ENCODE measurements at regions not wholly inside any gene's neighbourhood (a gene's known extent, or its start where the extent isn't known, plus 50 kb on each side); places are given as distances from the start of the nearest gene placed in this dataset.

DNA sequence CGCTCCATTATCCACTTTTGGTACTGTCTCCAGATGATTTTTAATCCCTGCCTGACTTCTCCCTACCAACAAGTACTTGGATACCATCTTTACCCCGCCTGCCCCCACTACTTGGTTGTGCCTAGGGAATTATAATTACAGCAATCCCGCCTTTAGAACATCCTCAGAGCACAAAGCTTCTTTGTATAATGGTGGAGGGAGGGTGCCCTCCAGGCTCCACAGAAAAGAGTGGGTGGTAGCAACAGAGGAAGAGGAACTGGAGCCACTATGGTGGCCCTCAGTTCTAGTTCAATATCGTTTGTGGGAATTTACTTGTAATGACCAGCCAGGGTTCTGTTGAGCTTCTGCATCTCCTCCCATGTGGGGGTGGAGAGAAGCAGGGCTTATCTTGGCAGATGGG is 79.0 kb upstream of the RNF38 start:
- Histone ChIP-seq H3F3A (ENCODE audit: insufficient read depth, low read length) (no peaks in the 10 kb centered on the region), H4K20me1 (ENCODE audit: insufficient read depth, low read length) (no peaks in the 10 kb centered on the region), H3K9me2 (ENCODE audit: low read depth, low read length) (no peaks in the 10 kb centered on the region), H3K27me3 (ENCODE audit: insufficient read depth, low read length) (no peaks in the 10 kb centered on the region), H3K4me1 (ENCODE audit: insufficient read depth, low read length, severe bottlenecking) (peaks cover 4% of the 10 kb centered on the region), H3K36me3 (ENCODE audit: insufficient read depth, low read length) (no peaks in the 10 kb centered on the region), H3K27ac (ENCODE audit: low read depth, low read length, poor library complexity, severe bottlenecking) (no peak overlapping the region), H3K4me3 (ENCODE audit: low read depth, low read length, poor library complexity, severe bottlenecking) (no peak overlapping the region), H3K9me3 (ENCODE audit: low read length) (no peaks in the 10 kb centered on the region), H3K9ac (ENCODE audit: low read length) (no peak overlapping the region), H3K4me2 (ENCODE audit: low read length) (no peak overlapping the region), H2AFZ (ENCODE audit: low read length) (no peak overlapping the region), H3K79me2 (ENCODE audit: insufficient read depth, low read length) (peaks cover 57% of the 10 kb centered on the region)
- no peak for TF ChIP-seq EZH2 (IDR thresholded peaks at IDR 0.05; ENCODE audit: borderline replicate concordance, low read length)
- TF ChIP-seq, protein P1, sequence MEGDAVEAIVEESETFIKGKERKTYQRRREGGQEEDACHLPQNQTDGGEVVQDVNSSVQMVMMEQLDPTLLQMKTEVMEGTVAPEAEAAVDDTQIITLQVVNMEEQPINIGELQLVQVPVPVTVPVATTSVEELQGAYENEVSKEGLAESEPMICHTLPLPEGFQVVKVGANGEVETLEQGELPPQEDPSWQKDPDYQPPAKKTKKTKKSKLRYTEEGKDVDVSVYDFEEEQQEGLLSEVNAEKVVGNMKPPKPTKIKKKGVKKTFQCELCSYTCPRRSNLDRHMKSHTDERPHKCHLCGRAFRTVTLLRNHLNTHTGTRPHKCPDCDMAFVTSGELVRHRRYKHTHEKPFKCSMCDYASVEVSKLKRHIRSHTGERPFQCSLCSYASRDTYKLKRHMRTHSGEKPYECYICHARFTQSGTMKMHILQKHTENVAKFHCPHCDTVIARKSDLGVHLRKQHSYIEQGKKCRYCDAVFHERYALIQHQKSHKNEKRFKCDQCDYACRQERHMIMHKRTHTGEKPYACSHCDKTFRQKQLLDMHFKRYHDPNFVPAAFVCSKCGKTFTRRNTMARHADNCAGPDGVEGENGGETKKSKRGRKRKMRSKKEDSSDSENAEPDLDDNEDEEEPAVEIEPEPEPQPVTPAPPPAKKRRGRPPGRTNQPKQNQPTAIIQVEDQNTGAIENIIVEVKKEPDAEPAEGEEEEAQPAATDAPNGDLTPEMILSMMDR (IDR thresholded peaks at IDR 0.05; ENCODE audit: low read length) = no peak

DNA sequence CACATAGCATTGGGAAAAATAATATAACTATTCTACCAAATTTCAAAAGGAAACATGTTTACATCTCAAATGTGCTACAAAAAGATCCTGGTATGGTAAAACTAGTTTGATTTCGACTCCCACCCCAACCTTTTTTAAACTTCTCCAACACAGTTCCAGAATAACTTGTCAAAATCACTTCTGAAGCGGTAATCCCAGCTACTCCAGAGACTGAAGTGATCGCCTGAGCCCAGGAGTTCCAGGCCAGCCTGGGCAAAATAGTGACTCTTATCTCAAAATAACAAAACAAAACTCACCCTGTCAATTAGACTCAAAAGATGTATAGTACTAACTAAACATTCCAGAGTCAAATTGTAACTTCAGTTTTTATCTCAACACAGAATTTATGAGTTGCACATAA is 71.3 kb upstream of the RNF38 start:
- peaks cover 50% of the 10 kb centered on the region for H3K79me2 ChIP-seq (ENCODE audit: insufficient read depth, low read length)
- H3K27ac ChIP-seq (ENCODE audit: low read depth, low read length, poor library complexity, severe bottlenecking) = peak overlapping the region; percentile 39
- H2AFZ ChIP-seq (ENCODE audit: low read length) = no peak overlapping the region
- peak overlapping the region; percentile 41 for H3K9ac ChIP-seq (ENCODE audit: low read length)
- peak overlapping the region; percentile 79 for H3K4me2 ChIP-seq (ENCODE audit: low read length)
- H3F3A ChIP-seq (ENCODE audit: insufficient read depth, low read length) = peaks cover 4% of the 10 kb centered on the region; the same call in 1 of the 2 replicates
- no peaks in the 10 kb centered on the region for H3K9me2 ChIP-seq (ENCODE audit: low read depth, low read length)
- H3K27me3 ChIP-seq (ENCODE audit: insufficient read depth, low read length) = no peaks in the 10 kb centered on the region
- H3K36me3 ChIP-seq (ENCODE audit: insufficient read depth, low read length) = no peaks in the 10 kb centered on the region
- peaks cover 21% of the 10 kb centered on the region for H3K4me1 ChIP-seq (ENCODE audit: insufficient read depth, low read length, severe bottlenecking)
- H3K9me3 ChIP-seq (ENCODE audit: low read length) = no peaks in the 10 kb centered on the region
- no peaks in the 10 kb centered on the region for H4K20me1 ChIP-seq (ENCODE audit: insufficient read depth, low read length)
- TF ChIP-seq, protein P1 (IDR thresholded peaks at IDR 0.05; ENCODE audit: low read length) = no peak
- TF ChIP-seq EZH2 (IDR thresholded peaks at IDR 0.05; ENCODE audit: borderline replicate concordance, low read length) = no peak
- H3K4me3 ChIP-seq (ENCODE audit: low read depth, low read length, poor library complexity, severe bottlenecking) = peak overlapping the region; percentile 49

DNA sequence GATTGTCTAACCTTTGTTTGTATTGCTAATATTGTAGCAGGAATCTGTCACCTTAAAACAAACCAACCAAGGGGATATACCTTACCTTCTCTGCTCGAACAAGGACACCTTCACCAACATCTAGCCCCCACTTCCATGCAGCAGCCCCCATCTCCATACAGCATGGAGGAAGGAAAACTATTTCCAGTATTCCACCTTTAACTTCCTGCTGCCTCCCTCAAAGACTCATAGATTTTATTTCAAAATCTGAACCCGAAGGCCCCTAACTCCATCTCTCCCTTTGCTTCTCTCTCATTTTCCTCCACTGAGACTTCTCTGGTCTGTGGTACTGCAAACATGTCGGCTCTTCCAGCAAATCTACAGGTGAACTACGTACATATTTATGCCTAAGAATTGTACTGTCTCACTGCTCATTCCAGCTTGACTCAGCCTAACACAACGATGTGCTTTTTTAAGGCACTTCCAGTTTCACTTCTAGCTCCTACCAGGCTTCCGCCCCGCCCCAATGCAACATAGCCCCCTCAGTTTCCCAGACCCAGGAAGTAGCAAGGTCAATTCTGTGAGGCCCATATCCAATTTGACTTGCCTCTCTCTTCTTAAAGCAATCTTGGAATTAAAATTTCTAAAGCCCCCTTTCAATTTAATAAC is 70.7 kb upstream of the RNF38 start:
- Histone ChIP-seq H3K4me1 (ENCODE audit: insufficient read depth, low read length, severe bottlenecking) (peaks cover 21% of the 10 kb centered on the region), H2AFZ (ENCODE audit: low read length) (no peak overlapping the region), H3K36me3 (ENCODE audit: insufficient read depth, low read length) (no peaks in the 10 kb centered on the region), H3K4me3 (ENCODE audit: low read depth, low read length, poor library complexity, severe bottlenecking) (peak overlapping the region; percentile 49), H3K9ac (ENCODE audit: low read length) (peak overlapping the region; percentile 41), H3F3A (ENCODE audit: insufficient read depth, low read length) (peaks cover 4% of the 10 kb centered on the region; the same call in 1 of the 2 replicates), H3K9me3 (ENCODE audit: low read length) (no peaks in the 10 kb centered on the region), H3K27me3 (ENCODE audit: insufficient read depth, low read length) (no peaks in the 10 kb centered on the region), H3K27ac (ENCODE audit: low read depth, low read length, poor library complexity, severe bottlenecking) (peak overlapping the region; percentile 39), H3K9me2 (ENCODE audit: low read depth, low read length) (no peaks in the 10 kb centered on the region), H3K4me2 (ENCODE audit: low read length) (peak overlapping the region; percentile 79), H3K79me2 (ENCODE audit: insufficient read depth, low read length) (peaks cover 44% of the 10 kb centered on the region), H4K20me1 (ENCODE audit: insufficient read depth, low read length) (no peaks in the 10 kb centered on the region)
- TF ChIP-seq EZH2 (IDR thresholded peaks at IDR 0.05; ENCODE audit: borderline replicate concordance, low read length) = no peak
- TF ChIP-seq, protein P1 (IDR thresholded peaks at IDR 0.05; ENCODE audit: low read length) = no peak
